ENCODE measurements at regions not wholly inside any gene's neighbourhood (a gene's known extent, or its start where the extent isn't known, plus 50 kb on each side); places are given as distances from the start of the nearest gene placed in this dataset.

DNA sequence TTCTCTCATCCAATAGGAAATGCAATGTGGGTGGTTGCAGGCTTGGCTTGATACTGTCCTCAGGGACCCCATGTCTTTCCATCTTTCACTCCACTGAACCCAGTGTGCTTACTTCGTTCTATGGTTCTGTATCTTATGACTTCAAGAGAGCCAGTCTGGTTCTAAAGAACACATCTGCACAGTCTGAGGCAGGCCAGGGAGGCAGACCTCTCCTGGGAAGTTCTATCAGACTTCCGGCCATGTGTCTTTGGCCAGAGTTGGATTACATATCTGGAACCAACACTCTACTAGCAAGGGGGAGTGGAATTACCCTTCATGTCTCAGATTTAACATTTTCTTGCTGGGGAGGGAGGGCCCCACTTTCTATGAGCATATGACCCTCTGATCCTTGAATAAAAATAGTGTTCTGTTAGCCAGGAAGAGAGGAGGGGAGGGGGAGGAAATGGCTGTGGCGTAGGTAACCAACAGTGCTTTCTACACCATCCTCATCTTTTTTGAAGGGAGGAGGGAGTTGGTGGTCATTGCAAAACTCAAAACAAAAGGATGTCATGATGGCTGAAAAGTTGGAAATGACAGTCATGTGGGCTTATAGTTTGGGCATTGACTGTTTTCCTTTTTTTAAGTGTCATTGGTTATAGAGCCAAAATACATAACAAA, 370.2 kb downstream of the GATA3 start:
- no peak for DNase-seq (ENCODE audit: low read depth)

DNA sequence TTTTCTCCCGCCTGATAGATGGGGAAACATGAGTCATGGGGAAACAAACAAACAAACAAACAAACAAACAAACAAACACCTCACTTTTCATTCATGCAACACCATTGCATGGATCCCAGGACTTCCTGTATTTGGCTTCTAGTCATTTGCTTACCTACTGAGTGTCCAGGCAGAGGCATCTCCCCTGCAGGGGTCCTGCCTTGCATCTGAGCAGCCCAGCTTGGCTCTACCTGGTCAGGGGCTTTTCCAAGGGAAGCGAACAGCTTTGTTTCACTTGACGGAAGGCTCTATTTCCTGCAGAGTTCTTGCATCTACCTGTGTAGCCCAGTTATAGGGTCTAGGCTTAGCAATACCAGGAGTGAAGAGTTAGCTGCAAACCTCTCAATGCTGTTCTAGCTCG, 374.2 kb downstream of the GATA3 start:
- DNase-seq (ENCODE audit: low read depth): no peak

DNA sequence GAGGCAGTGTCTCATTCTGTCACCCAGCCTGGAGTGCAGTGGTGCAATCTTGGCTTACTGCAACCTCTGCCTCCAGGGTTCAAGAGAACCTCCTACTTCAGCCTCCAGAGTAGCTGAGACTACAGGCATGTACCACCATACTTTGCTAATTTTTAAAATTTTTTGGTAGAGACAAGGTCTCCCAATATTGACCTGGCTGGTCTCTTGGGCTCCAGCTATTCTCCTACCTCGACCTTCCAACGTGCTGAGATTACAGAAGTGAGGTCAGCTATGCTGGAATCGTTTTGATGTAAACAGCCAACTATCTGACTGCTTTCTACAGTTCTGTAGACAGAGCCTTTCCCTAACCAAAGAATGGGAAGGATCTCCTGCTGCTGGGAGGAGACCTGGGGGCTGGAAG, 375.8 kb downstream of the GATA3 start:
- DNase-seq (ENCODE audit: low read depth): no peak

DNA sequence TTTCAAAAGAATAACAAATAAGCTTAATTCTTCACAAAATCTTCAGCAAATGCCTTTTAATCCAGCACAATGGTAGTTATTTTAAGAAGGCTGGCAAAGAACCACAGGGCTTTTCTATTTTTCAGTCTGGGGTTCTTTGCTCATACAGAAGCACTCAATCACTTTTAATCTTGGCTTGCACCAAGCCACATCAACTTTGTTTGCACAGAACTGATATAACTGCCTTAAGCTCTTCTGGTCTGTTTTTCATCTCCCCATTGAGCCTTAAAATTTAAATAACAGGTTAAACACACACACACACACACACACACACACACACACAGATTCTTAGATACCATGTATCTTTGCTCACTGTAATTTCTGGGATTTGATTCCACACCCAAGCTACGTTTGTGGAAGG, 377.0 kb downstream of the GATA3 start:
- no peak for DNase-seq (ENCODE audit: low read depth)

DNA sequence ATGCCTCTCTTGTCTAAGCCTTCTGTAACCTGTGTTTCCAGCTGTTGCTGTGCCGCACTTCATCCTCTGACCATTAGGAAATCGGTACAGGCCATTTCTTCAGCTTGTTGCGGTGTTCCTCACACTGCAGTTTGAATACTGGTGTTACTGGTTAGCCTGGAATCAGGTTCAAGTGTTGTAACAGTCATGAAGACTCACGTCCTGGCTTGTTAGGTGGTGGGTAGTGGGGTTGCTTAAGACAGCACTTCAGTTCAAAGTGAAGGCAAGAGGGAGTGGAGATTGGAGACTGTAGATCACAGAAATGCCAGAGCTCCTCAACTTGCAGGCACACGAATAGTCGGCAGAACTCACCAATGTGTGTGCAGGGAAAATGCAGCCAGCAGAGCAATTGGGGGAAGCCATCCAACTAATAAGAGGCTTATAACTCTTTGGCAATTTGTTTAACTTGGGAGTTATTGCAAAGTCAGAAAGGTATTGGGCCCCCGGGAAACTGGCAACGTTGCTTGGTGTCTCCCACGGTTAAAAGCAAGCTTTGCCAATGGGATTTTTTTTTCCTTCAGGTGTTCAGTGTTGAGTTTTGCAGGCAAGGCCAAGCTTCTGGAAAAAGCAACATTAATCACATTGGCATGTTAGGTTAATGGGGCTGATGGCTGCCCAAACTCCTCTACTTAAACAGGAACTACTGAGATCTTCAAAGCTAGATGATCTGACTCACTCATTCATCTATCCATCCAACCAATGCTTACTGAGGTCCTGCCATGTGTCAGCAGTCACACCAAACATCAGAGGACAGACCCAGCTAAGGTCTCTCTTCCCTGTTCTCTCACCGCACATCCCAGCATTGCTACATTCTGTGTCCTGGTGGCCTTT, 380.9 kb downstream of the GATA3 start:
- DNase-seq (ENCODE audit: low read depth): no peak

DNA sequence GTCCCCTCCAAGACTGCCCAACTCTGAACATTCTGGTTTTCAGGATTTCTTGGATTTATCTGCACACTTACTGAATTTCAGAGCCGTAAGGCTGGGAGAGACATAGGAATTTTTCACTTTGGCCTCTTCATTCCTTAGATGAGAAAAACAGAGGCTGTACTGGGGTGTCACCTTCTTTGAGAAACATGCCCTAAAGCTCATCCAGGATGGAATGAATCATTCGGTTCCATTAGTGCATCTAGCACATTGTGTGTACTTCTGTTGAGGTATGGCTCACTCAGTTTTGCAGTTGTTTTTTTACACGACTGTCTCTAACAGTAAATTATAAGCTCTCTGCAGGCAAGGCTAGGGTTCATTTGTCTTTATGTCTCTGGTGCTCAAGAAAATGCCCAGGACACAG, 383.4 kb downstream of the GATA3 start:
- no peak for DNase-seq (ENCODE audit: low read depth)

DNA sequence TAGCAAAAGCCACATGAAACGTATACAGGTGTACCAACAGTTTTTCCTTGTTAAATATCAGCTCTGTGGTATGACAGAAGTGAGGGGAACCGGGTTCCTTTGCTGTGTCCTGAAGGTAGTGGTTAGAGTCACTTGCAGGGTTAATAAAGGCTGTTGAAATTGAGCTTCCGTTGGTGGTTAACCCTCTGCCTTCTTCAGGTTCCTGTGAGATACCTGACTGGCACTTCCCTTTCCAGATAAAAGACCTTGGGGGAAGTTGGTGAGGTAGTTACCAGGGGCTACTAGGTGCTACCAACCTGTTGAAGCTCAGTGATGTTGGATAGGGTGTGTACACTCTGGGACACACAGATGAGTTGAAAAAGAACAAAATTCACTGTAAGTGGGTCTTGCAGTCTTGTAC, 384.1 kb downstream of the GATA3 start:
- no peak for DNase-seq (ENCODE audit: low read depth)

DNA sequence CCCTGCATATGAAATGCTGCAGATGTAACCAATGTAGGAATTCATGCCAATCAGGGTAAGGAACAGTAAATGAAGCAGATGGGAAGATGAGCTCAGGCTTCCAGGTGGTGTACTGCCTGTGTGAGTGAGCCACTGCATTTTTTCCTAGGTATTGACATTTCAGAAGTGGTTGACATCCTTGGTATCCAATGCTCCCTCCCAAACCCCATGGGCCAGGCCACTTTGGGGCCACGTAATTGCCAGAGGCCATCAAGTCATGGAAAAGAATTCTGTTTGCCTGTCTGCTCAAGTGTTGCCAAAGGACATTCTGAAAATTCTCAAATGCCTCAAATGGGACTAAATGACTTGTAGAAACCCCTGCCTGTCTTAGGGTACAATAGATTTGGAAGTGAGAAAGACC, 384.6 kb downstream of the GATA3 start:
- DNase-seq (ENCODE audit: low read depth): no peak

DNA sequence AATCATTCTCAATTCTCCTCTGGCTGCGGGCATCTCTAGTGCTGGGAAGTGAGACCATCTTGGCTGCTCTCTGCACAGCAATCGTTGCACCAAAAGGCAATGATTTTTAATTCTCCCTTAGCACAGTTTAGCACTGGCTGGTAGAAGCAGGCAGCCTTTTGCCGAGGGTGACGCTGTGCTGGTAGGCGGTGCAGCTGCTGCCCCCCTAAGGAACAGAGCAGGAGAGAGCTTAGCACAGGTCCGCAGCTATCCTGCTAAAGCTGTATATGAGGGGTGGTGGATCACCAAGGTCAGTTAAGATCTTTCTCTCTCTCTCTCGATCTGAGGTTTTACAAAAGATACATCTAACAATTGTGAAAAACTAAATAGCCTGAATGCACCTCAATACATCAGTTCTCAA, 390.1 kb downstream of the GATA3 start:
- peak; percentile 5 for DNase-seq (ENCODE audit: low read depth)

DNA sequence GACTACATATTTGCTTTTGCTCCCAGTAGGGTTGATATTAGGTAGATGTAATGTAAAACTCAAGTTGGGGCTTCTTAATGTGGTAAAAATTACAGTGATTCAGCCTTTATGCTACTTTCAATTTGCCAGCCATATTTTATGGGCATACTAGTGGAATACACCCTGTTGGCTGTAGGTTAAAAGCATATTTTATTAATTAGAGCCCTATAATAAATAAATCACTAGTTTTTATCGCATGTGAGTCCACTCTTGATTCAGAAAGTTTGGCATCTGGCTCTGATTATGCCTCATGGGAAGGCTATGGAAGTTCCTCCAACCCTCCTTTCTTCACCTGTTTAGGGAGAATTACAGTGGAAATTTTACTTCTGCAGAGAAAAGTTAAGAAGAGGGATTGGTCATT, 390.9 kb downstream of the GATA3 start:
- DNase-seq (ENCODE audit: low read depth): no peak

DNA sequence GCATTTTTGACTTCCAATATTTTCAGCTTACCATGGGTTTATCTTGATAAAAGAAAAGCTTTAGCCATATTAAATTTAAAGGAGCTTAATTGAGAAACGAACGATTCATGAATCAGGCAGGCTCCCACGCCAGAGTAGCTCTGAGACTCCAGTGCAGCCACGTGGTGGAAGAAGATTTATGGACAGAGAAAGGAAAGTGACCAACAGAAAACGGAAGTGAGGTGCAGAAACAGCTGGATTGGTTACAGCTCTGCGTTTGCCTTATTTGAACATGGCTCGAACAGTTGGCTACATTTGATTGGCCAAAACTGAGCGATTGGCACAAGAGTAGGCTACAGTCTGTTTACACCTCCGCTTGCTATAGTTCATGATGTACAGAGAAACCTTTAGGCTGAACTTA, 395.4 kb downstream of the GATA3 start:
- DNase-seq (ENCODE audit: low read depth): no peak

DNA sequence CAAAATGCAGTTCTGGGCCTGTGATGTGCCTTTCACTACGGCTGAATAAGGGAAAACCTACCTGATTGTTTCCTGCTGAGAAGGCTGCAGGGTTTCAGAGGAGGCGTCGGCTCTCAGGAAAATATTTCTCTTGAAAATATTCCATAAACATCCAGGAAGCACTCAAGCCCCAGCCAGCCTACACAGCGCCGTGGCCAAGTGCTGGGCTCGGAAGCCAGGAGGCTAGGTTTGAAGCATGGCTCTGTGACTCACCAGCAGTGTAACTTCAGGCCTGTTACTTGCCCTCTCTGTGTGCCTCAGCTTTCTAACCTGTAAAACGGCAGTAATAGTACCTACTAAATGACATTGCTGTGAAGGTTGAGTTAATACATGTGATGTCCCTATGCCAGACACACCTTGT, 399.1 kb downstream of the GATA3 start:
- DNase-seq (ENCODE audit: low read depth): no peak

DNA sequence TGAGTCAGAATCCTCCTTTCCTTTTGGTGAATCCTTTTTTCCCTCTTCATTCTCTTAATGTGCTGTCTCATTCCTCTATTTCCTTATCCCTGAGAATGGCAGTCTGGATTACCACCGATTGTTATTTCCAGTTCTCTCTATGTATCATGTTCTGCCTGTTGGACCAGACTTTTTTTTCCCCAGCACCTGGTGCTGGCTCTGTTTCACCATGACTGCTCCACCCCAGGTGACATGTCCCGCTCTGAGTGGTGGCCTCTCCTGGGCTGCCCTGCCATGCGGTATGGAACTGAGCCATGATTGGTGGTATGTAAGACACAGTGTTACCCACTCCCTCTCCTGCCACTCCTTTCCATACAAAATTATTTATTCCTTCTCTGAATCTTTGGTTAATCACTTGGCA, 399.9 kb downstream of the GATA3 start:
- no peak for DNase-seq (ENCODE audit: low read depth)

DNA sequence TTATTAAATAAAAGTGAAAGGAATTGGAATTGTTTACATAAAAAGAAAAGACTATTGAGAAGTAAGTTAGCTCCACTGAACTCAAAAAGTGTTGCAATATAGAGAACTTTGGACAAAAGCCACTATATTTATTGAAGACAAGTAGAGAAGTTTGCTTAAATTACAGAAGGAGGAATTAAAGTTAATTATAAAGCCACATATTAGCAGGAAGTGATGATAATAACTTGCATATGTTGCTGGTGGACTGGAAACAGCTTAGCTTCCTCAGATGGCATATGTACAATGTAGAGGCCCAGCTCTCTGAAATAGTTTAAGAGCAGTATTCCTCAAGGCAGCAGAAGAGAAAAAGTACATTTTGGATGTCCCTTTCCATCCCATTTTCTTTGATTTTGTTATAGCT, 400.7 kb downstream of the GATA3 start:
- DNase-seq (ENCODE audit: low read depth): no peak

DNA sequence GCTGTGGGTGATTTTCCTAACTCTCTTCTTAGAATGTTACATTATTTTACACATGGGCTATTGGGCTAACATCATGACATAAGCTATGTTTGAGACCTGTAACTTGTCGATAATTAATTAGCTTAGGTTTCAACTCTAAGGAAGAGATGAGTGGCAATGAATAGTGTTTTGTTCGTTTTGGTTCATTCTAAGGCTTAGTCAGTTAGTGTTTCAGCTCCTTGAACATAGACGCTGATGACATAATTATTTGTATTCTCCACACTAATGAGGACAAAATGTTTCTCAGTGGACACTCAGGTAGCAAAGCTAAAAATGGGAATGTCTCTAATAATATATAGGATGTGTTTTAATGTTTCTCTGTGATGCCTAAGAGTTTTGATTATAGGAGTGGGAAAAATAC, 401.9 kb downstream of the GATA3 start:
- no peak for DNase-seq (ENCODE audit: low read depth)

DNA sequence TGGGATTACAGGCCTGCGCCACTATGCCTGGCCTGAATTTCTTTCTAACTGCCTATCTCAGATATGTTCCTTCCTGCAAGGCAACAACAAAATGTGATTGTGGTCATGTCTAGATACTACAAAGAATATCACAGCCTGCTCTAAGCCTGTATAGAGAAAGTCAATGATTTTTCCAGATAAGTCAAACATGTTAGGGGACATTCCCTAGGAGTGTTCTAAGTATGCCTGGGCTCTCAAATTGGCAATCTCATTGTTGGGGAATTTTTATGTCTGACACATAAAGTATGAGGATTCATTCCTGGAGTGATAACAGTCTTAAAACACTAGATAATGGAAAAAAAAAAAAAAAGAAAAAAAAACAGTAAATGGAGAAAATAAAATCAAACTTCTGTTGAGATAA, 406.1 kb downstream of the GATA3 start:
- no peak for DNase-seq (ENCODE audit: low read depth)

DNA sequence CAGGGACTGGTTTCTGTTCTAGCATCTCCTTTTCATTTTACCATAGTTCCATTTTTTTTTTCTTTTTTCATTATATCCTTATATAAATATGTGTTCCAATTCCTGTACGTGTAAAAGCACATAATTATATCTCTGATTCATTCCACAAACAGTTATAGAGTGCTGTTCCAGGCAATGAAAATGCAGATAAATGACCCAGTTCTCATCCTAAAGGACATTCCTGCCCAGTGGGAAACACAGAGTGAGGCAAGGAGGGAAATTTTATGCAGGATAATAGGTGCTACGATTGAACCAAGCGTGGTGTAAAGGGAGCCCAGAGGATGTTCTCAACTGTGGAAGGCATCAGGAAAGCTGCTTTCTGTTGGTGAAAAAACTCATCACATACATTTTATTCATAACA, 408.1 kb downstream of the GATA3 start:
- no peak for DNase-seq (ENCODE audit: low read depth)

DNA sequence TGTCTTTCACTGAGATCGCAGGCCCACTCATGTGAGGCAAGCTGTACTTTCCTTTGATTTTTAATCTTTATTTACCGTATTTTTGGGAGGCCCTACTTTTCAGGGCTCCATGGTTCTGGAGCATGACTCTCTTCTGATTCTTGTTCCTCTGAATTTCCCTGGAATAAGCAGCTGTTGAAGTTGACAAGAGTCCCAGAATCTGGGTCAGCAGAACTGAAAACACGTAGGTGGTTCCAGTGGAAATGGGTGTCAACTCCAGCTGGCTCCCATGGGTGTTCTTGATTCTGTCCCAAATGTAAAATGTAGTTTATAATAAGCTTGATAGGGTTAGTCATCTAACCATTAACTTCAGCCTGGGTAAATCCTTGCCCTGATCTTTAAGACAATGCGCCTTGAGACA, 409.4 kb downstream of the GATA3 start:
- DNase-seq (ENCODE audit: low read depth): no peak

DNA sequence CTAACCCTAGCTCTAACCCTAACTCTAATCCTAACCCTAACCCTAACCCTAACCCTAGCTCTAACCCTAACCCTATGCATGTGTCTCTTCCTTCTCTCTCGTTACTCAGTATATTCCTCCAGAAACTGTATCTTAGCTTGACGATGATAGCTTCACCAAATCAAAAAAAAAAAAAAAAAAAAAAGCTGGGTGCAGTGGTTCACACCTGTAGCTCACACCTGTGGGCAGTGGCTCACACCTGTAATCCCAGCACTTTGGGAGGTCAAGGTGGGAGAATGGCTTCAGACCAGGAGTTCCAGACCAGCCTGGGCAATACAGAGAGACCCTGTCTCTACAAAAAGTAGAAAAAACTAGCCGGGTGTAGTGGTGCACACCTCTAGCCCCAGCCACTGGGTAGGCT, 414.0 kb downstream of the GATA3 start:
- no peak for DNase-seq (ENCODE audit: low read depth)

DNA sequence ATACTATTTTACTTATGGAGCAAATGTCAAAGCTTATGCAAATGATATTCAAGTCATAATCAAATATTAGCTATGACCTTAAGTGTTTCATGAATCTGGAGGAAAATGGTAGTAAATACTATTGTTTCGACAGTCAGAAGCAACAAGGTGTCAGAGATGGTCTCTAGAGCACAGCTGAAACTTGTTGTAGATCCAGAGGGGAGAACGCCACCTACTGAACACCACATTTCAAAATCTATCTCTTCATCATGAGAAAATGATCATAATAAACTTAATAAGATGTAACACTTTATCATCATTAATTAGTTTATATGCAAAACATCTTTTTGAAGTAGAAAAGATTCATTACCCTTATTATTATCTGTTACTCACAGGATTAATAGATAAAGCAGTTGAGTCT, 418.7 kb downstream of the GATA3 start:
- no peak for DNase-seq (ENCODE audit: low read depth)

DNA sequence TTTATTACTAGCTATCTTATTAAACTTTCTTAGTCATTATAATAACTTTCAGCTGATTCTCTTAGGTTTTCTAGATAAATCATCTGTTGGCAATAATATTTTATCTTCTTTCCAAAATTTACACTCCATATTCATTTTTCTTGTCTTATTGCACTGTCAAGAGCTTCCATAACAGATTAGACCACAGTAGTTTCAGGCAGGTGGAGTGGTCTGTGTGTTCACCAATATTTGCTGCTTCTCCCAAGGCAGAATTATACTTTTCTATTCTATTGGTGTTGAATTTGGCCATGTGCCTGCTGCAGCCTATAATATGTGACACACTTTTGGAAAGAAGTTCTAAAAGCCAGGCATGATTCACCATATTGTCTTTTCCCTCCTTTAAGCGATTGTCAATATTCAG, 422.8 kb downstream of the GATA3 start:
- no peak for DNase-seq (ENCODE audit: low read depth)

DNA sequence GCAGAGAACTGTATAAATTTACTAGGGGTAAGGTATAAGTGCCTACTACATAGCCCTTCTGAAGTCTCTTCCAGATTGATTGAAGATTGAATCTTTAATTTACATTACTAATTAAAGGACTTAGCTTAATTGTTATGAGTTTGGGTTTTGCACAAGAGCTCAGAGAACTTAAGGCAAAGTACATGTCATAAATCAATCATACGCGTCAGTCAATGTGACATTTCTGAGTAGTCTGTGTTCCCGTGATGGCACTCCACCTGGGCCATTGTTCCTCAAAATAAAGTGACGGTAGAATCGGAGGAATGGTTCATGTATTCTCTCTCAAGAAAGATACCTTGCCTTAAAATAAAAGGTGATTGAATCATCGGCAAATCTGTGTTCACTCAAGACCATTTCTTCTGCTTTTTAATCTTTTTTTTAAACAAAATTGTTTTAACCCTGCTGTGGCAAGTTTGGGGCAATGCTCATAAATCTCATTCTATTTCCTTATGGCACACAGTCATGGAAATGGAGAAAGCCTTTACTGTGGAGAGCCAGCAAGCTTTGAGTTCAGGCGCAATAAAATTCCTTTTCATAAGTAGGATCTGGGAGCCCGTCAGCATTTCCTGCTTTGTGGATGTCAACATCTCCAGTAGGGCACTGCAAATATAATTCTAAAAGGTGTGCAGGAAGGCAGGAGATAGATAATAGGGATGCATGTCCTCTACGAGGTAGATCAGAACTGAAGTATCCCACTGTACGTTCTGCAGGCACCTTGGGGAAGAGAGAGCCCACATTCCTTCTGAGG, 427.4 kb downstream of the GATA3 start:
- no peak for DNase-seq (ENCODE audit: low read depth)

DNA sequence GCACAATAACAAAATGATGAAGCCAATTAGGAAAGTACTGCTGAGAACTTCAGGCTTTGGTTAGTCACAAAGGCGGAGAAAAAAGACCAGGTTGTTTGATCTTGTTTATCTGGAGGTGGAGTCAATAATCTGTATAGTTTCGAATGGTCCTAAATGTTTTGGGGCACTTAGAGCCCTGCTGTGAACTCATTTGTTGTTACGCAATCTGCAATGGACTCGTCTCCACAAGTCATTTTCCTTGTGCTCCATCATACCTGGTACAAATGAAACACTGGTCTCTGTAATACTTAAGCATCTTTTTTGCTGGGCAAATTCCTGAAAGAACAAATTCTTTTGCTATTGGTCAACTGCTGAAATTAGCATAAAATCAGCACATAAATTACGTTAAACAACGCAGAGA, 430.5 kb downstream of the GATA3 start:
- DNase-seq (ENCODE audit: low read depth): no peak

All from activated T-helper 1 cell treated with Interleukin-2 at 50 U/mL for 16 hours (primary cell).